Breast epithelium (tissue), 4 donors: ENCODE measurements at regions not wholly inside any gene's neighbourhood (a gene's known extent, or its start where the extent isn't known, plus 50 kb on each side); places are given as distances from the start of the nearest gene placed in this dataset.
"Not testable (repeated sequence)": the region's sequence is repeated elsewhere in the genome, so short reads cannot be mapped to it uniquely, and the experiment has no call there.

Experiments
- DNase-seq, 2 donors: peaks; one replicate each; pipeline ENCODE4 v3.0.0-alpha.2; 2019; ENCODE audit warnings: low spot score in 2 of 2
- H3K27ac ChIP-seq, 2 donors: fragments of 200-600 bp; sonication (generic) in 1 of 2; one replicate each; pipeline ENCODE4 v1.5.1; 2016 to 2019; ENCODE audit warnings: mild to moderate bottlenecking in 1 of 2
- H3K27me3 ChIP-seq, 2 donors: fragments of 200-600 bp; sonication (generic) in 1 of 2; one replicate each; pipeline versions ENCODE4 v1.5.1 to v1.6.0; 2017 to 2019; ENCODE audit warnings: control low read depth in 1 of 2, mild to moderate bottlenecking in 1 of 2
- H3K36me3 ChIP-seq: fragments of 200-600 bp; one replicate; pipeline ENCODE4 v1.5.1; 2019
- H3K4me1 ChIP-seq, 2 donors: fragments of 200-600 bp; sonication (generic); one replicate each; pipeline ENCODE4 v1.5.1; 2016 to 2019; ENCODE audit warnings: control low read depth in 1 of 2
- H3K4me3 ChIP-seq, 3 donors: fragments of 200-600 bp; sonication (generic); 1 replicate in 2 of 3; 2 replicates in 1 of 3; pipeline ENCODE4 v1.5.1; 2016 to 2019; ENCODE audit warnings: mild to moderate bottlenecking in 3 of 3, moderate library complexity in 2 of 3
- H3K9me3 ChIP-seq, 2 donors: fragments of 200-600 bp; sonication (generic) in 1 of 2; one replicate each; pipeline ENCODE4 v1.5.1; 2016 to 2019; ENCODE audit warnings: control low read depth in 1 of 2
- CTCF ChIP-seq, 3 donors: fragments of 450-650 bp; IDR thresholded peaks; one replicate each; pipeline ENCODE4 v1.5.1; 2016 to 2017; ENCODE audit warnings: antibody characterized with exemption in 3 of 3, mild to moderate bottlenecking in 3 of 3, moderate library complexity in 3 of 3
- POLR2A ChIP-seq: fragments of 450-650 bp; IDR thresholded peaks from one replicate; pipeline ENCODE4 v1.6.1; 2016; ENCODE audit warnings: antibody characterized with exemption, mild to moderate bottlenecking, moderate library complexity
- POLR2AphosphoS5 ChIP-seq, 3 donors: sonication (generic); formaldehyde crosslinking; IDR thresholded peaks; one replicate each; pipeline ENCODE4 v1.6.1; 2017; ENCODE audit warnings: antibody characterized with exemption in 3 of 3
- intact Hi-C: fragments of 100-400 bp; cut with DNase I; formaldehyde crosslinking; loops from one replicate; pipeline ENCODE4 v1.15.1; 2023; ENCODE audit warnings: low total_unique reads

- no peaks in the 10 kb centered on the region for H3K4me1 ChIP-seq
- H3K27me3 ChIP-seq, result no peaks in the 10 kb centered on the region
- no peaks in the 10 kb centered on the region for H3K36me3 ChIP-seq
- H3K9me3 ChIP-seq, result no peaks in the 10 kb centered on the region
- intact Hi-C loops, result no loop called here
- H3K27ac ChIP-seq, result no peak overlapping the region
- H3K4me3 ChIP-seq, result no peak overlapping the region
- DNase-seq, result no peak
- TF ChIP-seq POLR2AphosphoS5 (IDR thresholded peaks at IDR 0.05), result no peak
- no peak for TF ChIP-seq CTCF (IDR thresholded peaks at IDR 0.05)
- no peak for TF ChIP-seq POLR2A
Measured at GRCh38 chr15:39252134-39252470, 328.8 kb upstream of the THBS1 start.

- Histone ChIP-seq H3K36me3 (no peaks in the 10 kb centered on the region), H3K4me1 (no peaks in the 10 kb centered on the region), H3K9me3 (no peaks in the 10 kb centered on the region), H3K27me3 (no peaks in the 10 kb centered on the region), H3K4me3 (no peak overlapping the region), H3K27ac (no peak overlapping the region)
- intact Hi-C loops, result no loop called here
- no peak for DNase-seq
- TF ChIP-seq POLR2AphosphoS5 (IDR thresholded peaks at IDR 0.05), result no peak
Measured at GRCh38 chr15:39253552-39253951, 327.3 kb upstream of the THBS1 start.

GRCh38 chr15:39254181-39254580 is 326.7 kb upstream of the THBS1 start:
- Histone ChIP-seq H3K27ac (no peak overlapping the region), H3K27me3 (no peaks in the 10 kb centered on the region), H3K4me1 (no peaks in the 10 kb centered on the region), H3K9me3 (no peaks in the 10 kb centered on the region), H3K36me3 (no peaks in the 10 kb centered on the region), H3K4me3 (no peak overlapping the region)
- TF ChIP-seq CTCF (IDR thresholded peaks at IDR 0.05) (no peak), POLR2A (no peak), POLR2AphosphoS5 (IDR thresholded peaks at IDR 0.05) (no peak)
- intact Hi-C loops, result no loop called here
- no peak for DNase-seq

- DNase-seq, result no peak
- Histone ChIP-seq H3K9me3 (no peaks in the 10 kb centered on the region), H3K4me3 (no peak overlapping the region), H3K36me3 (no peaks in the 10 kb centered on the region), H3K4me1 (no peaks in the 10 kb centered on the region), H3K27me3 (no peaks in the 10 kb centered on the region), H3K27ac (no peak overlapping the region)
- intact Hi-C loops, result no loop called here
- TF ChIP-seq CTCF (IDR thresholded peaks at IDR 0.05), result no peak
- no peak for TF ChIP-seq POLR2AphosphoS5 (IDR thresholded peaks at IDR 0.05)
- no peak for TF ChIP-seq POLR2A
Measured at GRCh38 chr15:39255760-39256159, 325.1 kb upstream of the THBS1 start.

GRCh38 chr15:39260391-39260790 is 320.5 kb upstream of the THBS1 start:
- Histone ChIP-seq H3K9me3 (no peaks in the 10 kb centered on the region), H3K27me3 (no peaks in the 10 kb centered on the region), H3K36me3 (no peaks in the 10 kb centered on the region), H3K4me3 (no peak overlapping the region), H3K27ac (no peak overlapping the region), H3K4me1 (no peaks in the 10 kb centered on the region)
- TF ChIP-seq POLR2A (no peak), CTCF (IDR thresholded peaks at IDR 0.05) (no peak), POLR2AphosphoS5 (IDR thresholded peaks at IDR 0.05) (no peak)
- intact Hi-C loops, result no loop called here
- DNase-seq, result no peak

GRCh38 chr15:39260791-39261190 is 320.1 kb upstream of the THBS1 start:
- Histone ChIP-seq H3K9me3 (no peaks in the 10 kb centered on the region), H3K27me3 (no peaks in the 10 kb centered on the region), H3K36me3 (no peaks in the 10 kb centered on the region), H3K4me1 (no peaks in the 10 kb centered on the region), H3K4me3 (no peak overlapping the region), H3K27ac (no peak overlapping the region)
- intact Hi-C loops, result no loop called here
- no peak for DNase-seq
- no peak for TF ChIP-seq CTCF (IDR thresholded peaks at IDR 0.05)
- TF ChIP-seq POLR2AphosphoS5 (IDR thresholded peaks at IDR 0.05), result no peak
- no peak for TF ChIP-seq POLR2A

GRCh38 chr15:39261397-39262183 is 319.3 kb upstream of the THBS1 start:
- intact Hi-C loops, H3K9me3 ChIP-seq, DNase-seq, H3K27ac ChIP-seq, H3K4me1 ChIP-seq, H3K27me3 ChIP-seq, H3K36me3 ChIP-seq, H3K4me3 ChIP-seq: not testable (repeated sequence)
